ENCODE measurements at regions not wholly inside any gene's neighbourhood (a gene's known extent, or its start where the extent isn't known, plus 50 kb on each side); places are given as distances from the start of the nearest gene placed in this dataset.

DNA sequence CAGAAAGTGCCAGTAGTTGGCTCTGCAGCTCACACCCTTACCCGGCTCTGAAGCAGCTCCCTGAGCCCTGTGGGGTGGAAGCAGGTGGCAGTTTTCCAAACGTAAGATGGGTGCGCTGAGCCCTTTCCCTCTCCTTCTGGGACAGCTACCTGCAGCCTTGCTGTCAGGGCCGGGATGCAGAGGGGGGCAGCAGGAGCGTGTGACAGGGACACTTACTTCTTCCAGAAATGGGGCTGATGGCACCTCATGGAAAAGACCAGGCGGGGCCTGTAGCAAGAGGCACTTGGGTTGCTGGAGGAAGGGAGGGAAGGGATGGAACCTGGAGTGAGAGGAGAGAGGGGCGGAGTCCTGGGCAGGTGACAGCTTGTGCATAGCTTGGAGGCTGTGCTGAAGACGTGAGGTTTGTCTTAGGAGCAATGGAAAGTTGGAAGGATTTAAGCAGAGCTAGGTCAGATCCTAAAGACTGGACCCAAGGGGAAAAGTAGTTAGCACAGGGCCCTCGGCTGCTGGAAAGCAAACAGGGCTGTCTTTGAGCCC is 216.8 kb upstream of the RPL38 start:
- no peak for DNase-seq (ENCODE audit: low read depth)

DNA sequence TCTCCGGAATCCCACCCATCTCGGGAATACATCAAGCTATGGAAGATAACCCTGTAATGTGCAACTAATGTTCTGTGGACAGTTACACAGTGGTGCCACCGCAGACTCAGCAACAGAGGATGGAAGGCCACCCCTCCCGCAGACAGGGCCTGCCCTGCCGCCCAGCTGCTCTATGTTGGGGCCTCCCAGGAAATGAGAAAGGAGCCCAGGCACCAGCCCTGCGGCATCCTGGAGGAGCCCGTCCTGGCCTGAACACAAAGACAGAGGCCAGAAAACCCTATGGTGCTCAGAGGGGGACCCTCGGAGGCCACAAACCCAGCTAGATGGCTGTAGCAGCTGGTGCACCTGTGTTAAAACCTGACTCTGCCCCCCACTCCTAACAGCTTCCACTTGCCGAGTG is 216.1 kb upstream of the RPL38 start:
- DNase-seq (ENCODE audit: low read depth): no peak

DNA sequence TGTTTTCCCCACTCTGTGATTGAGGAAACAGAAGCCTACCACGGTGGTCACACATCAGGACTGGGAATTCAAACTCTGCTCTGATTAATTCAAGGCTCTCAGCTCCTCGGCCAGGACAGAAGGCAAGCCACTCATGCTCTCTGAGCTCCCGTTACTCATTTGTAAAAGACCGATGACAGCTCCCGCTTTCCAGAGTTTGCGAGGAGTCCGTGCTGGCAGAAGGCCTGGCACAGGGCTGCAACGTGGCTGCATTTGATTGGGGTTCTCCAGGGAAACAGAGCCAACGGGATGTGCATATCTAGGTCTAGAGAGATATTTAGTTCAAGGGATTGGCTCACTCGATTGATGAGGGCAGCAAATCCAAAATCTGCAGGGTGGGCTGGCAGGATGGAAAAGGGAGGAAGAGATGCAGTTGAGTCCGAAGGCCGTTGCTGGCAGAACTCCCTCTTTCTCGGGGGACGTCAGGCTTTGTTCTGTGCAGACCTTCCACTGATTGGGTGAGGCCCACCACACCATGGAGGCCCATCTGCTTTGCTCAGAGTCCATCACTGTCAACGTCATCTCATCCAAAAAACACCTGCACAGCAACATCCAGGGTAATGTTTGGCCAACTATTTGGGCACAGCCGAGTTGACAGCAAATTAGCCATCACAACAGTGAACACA is 215.5 kb upstream of the RPL38 start:
- no peak for DNase-seq (ENCODE audit: low read depth)

DNA sequence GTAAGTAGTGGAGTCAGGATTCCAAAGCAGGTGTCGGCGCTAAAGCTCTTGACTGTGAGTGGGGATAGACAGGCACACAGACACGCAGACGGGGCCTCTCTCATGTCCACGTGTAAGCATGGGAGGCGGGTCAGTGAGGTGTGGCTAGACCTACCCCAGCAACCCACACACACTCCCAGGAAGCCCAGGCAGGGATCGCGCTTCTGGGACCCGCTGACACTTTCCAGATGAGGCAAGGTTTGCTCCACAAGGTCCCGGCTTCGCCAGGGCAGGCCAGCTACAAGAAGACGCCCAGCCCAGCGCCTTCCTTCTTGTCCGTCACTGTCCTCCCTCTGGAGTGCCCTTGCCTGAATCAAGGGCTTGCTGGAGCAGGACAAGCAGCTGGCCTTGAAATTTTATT is 213.8 kb upstream of the RPL38 start:
- no peak for DNase-seq (ENCODE audit: low read depth)

DNA sequence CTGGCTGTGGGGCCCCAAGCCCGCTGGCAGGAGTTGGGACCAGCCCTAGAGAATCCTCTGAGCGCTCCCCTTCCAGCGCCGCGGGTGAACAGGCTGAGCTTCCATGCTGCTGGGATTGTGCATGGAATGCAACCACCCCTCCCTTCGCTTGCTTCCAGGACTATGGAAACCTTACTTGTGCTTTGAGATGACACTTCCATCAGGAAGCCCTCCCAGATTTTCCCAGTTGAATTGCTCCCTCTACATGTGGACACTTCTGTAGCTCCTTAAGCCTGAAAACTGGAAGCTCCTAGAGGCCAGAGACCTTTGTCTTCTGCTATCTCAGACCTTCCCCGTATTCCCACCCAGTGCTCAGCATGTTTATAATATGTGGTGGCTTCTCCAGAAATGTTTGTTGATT is 213.2 kb upstream of the RPL38 start:
- no peak for DNase-seq (ENCODE audit: low read depth)

DNA sequence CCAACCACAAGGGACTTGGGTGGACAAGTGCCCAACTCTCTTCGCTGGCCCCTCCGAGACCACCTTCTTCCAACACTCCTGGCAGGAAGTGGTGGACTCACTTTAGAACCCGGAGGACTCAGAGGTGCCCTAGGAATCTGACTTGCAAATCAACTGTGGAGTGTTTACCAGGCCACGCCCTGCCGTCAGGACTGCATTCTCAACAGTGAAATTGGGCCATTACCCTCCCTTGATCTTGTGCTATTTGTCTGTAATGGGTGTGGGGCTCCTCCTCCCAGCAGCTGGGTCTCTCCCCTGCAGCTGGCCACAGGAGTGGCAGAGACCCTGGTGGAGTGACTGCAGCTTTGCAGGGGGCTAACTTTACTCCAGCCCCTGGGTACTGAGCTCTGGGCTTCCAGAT is 212.2 kb upstream of the RPL38 start:
- no peak for DNase-seq (ENCODE audit: low read depth)

DNA sequence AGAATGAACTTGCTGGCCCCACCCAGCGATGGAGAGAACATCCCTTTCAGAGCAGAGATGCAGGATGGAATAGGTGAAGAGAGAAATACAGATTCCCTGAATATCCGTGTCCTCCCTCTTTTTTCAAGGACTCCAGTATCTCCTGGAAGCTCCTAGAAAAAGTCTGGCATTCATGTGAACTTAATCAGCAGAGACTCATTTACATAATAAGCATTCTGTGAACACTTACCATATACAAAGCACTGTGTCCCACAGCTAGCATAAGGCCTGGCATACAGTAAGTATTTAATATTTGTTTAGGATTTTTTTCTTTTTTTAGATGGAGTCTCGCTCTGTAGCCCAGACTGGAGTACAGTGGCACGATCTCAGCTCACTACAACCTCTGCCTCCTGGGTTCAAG is 208.5 kb upstream of the RPL38 start:
- DNase-seq (ENCODE audit: low read depth): no peak

DNA sequence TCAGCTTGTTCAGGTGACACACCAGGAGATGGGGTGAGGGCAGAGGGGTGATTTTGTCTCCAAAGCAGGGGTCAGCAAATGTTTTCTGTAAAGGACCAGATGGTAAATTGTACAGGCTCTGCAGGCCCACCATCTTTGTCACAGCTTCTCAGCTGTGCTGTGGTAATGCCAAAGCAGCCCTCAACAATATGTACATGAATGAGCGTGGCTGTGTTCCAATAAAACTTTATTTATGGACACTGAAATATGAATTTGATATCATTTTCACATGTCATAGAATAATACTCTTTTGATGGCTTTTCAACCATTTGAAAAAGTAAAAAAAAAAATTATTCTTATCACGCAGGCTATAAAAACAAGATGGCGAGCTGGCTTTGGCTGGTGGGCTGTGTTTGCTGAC is 206.4 kb upstream of the RPL38 start:
- DNase-seq (ENCODE audit: low read depth): no peak

DNA sequence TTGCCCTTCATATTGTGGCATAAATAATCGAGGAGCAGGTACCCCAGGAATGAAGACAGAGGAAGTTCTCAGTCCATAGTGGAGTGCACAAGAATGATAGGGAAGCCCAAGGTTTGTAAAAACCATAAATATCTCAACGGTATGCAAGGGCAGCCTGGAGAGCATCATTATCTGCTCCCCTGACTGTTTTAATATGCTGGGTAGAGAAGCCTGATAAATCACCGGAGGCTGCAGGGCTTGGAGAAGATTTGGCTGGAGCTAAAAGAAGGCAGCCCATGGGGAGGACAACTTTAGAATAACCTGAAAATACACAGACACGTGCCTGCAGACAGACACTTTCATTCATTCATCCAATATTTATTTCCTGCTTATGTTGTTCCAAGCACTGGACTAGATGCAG is 205.2 kb upstream of the RPL38 start:
- DNase-seq (ENCODE audit: low read depth): no peak

DNA sequence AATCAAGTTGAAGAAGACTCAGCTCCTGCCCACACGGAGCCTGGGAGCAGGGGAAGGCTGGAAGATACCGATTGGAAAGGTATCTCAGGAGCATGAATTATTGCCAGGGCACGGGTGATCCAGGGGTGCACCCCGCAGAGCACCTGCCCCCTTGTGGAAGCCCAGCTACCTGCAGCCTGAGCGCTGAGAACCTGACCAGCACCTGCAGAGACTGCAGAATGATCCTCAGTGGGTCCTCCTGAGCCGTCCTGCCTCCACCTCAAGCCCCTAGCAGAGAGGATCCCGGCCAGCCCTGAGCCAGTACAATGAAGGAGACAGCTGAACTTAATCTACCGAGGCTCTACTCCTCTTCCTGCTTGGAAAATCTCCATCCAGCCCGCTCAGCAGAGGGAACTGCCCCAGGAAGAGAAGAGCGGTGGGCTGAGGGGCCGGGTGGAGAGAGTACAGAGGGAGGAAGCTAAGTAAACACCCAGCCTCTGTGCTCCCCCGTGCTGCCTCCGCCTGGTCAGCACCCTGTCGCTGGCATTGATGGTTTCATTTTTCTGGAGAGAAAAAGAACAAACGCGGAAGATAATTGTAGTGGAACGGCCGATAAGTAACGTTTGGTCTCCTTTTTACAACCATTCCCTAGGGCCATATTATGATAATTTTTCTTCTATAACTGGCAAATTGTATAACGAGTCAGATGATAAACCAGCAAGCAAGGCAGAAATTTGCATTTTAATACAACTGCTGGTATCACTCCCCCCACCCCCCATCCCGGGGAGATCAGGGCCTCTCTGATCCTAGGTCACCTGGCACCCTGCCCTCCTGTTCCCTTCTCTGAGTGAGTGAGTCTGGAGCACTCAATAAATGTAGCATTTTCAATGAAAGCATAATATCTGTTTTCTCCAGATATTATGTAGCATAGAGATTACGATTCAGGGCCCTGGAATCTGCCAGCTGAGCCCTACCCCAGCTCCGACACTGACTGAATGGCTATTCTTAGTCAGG is 204.5 kb upstream of the RPL38 start:
- peak; percentile 44 for DNase-seq (ENCODE audit: low read depth)

DNA sequence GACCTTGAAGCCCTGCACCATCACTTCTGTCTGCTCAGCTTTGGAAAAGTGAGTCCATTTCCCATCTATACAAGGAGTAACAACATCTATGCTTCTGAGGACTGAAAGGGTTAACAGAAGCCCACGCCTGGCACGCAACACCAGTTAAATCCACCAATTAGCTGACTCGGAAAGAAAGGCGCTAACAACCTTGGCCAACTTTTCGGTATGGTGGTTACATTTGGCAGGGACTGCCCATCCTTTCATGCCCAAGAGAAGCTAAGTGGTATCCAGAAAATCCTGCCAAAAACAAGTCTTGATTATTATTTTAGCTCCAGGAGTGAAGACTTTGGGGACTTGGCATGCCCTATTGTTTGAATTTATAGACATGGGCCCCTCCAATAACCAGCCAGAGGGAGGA is 202.3 kb upstream of the RPL38 start:
- DNase-seq (ENCODE audit: low read depth): no peak

DNA sequence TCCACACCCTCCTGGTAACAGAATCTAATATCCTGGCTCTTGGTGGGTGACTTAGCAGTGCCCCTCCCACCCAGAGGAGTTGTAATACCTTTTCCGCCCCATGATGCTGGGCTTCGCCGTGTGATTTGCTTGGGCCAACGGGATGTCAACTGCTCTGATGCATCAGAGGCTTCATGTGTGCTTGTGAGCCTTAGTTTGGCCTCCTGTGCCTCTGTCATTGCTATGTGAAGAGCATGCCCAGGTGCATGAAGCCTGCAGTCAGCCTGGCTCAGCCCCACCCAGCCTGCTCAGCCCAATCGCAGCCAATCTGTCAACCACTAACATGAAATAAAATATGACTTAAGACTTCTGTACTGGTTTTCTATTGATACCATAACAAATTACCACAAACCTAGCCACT is 201.2 kb upstream of the RPL38 start:
- no peak for DNase-seq (ENCODE audit: low read depth)

DNA sequence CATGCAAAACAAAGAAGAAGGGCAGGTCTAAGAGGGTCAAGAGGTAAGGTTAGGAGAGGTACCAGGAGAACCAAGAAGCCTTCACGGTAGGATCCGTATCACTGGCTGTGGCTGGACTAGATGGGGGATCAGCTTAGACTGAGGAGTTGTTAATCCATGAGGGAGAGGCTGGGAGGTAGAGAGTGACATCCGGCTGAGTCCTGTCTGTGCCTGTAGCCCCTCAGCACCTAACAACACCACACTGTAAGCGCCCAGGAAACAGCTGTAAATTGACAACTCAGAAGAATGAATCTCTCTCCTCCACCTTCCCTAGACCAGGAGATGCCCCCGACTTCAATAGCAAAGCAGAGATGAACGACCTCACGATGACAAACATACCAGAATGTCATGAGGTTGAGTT is 199.4 kb upstream of the RPL38 start:
- no peak for DNase-seq (ENCODE audit: low read depth)

DNA sequence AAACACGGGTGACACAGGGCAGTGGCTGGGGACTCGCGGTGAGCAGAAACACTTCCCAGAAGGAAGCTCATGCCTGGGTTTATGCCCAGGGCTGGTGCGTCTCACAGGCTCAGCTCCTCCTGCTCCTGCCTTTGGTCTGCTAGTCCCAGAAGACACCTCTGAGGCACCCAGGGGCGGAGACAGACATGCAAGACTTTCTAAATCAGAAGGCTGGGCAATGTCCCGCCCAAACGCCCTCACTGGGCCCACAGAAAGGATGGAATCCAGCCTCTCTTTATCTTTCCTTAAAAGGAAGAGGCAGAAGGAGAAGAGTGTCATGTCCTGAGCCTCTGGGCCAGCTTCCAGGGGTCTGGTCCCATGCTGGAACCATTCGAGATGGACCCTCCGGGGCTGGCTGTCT is 197.7 kb upstream of the RPL38 start:
- DNase-seq (ENCODE audit: low read depth): no peak

DNA sequence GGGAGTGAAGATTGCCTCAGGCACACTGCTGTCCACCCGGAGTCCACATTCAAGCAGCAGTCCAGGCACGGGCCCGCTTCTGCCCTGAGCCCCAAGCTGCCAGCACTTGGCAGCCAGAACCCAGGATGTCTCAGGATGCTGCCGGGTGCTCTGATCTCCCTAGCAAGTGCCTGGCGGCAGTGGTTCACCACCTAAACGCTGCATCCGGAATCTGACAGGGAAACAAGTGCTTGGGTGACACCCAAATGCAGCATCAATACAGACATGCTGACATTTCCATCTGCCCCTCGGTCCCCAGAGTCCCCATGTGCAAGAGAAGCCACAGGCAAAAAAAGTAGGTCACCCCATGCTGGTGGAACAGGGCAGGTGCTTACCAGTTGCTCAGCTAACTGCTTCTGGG is 197.1 kb upstream of the RPL38 start:
- no peak for DNase-seq (ENCODE audit: low read depth)

DNA sequence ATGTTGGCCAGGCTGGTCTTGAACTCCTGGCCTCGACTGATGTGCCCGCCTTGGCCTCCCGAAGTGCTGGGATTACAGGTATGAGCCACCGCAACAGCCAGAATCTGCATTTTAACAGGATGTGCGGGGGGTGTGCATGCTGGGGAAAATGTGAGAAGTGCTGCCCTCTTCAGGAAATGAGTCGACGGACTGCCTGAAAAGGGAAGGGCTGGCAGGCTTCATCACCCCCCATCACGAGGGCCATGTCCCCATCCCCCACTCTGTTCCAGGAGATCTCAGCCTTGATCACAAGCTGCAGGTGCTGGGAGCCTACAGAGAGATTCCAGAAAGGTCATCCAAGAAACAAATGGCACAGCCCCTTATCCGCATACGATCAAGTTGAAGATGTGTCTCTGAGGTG is 195.3 kb upstream of the RPL38 start:
- DNase-seq (ENCODE audit: low read depth): peak; percentile 15

DNA sequence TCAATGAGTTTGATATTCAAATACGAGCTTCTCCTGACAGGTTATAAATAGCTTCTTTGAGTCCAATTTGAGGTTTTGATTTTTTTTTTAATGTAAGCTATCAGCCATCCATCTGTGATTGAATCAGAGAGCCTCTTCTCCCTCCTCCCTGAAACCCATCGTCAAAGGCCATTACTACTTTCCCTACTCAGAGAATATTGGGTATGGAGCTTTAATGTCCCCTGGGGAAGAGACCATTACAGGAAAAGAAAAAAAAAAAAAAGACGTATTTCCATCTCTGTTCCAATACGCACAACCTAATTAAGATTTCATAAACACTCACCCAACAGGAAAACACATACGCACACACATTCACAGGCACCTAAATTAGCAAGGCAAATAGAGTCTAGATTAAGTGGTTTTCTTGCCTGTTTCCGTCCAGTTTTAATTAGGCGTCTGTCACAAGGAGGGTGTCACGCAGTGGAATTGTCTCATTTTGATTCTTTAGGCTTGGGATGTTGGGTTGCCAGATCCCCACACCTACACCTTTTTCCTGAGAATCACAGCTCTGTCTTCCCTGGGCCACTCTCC is 194.3 kb upstream of the RPL38 start:
- no peak for DNase-seq (ENCODE audit: low read depth)

DNA sequence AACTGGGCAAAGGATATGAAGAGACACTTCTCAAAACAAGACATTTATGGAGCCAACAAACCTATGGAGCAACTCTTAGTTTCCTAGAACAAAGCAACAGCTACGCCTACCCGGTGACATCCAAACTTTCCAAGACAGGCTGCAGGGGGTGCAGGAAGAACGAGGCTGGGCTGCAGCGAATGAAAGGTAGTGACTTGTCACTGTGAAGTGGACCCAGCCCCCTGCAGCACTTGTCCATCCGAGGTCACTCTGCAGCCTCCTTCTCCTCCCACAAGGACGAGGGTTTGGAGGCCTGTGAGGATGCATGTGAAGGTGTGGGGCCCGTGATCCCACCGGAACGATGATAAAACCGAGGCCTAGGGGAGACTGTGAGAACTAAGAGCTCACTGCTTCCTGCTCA is 192.6 kb upstream of the RPL38 start:
- no peak for DNase-seq (ENCODE audit: low read depth)

DNA sequence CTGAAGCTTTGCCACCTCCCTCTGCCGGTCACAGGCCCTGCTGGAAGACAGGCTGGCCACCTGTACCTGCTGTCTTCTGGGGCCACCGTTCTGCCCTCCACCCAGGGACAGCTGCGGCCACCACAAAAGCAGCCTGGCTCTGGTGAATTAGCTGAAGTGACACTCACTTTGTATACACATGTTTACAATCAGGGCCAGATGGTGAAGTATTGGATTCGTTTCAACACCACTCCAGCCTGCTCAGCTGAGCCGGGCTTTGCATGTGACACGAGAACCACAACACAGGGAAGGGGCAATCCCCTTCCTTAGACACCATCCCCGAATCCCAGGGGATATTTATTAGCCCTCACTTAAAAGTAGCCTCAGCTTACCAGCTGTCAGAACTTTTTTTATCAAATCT is 191.5 kb upstream of the RPL38 start:
- DNase-seq (ENCODE audit: low read depth): no peak

DNA sequence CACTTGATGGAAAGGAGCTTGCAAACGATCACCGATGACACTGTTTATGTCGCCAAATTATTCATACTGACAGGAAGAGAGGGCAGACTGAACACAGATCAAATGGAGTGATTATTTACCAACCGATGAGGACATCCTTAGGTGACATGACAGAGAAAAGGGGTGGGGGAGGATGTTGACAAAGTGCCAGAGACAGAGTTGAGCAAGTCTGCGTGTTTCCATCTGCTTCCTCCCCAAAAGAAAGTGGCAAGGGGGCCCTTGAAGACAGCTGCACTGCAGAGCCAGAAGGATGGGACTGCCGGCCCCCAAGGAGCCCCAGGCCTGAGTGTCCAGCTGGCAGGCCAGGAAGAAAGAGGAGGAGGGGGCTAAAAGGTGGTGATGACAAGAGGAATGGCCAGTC is 191.0 kb upstream of the RPL38 start:
- peak; percentile 15 for DNase-seq (ENCODE audit: low read depth)

DNA sequence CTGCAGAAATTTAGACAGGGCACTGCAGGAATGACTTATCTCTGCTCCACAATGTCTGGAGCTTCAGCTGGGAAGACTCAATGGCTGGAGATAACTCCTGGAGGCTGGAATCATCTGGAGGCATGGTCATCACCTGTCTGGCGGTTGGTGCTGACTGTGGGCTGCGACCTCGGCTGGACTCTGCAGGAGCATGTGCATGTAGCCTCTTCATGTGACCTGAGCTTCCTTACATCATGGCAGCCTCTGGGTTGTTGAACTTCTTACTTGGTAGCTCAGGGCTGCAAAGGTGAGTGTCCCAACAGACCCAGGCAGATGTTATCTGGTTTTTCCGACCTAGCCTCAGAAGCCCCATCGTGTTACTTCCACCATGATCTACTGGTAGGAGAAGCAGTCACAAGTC is 188.2 kb upstream of the RPL38 start:
- DNase-seq (ENCODE audit: low read depth): no peak

DNA sequence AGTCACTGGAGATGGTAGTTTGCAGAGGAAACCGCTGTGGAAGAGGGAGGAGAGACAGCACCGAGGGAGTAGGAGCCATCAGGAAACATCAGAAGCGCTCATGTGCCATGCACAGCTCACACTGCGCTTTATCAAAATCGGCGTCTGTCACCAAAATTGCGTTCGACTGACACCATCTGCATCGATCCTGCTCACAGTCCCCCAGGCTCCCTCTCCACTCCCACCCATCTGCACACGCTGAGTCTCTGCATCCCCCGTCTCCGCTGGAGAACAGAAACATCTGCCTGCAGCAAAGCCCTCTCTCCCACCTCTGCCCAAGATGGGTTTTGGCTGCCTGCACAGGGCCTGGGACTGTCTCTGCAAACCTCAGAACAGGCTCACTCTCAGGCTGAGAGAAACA is 187.5 kb upstream of the RPL38 start:
- DNase-seq (ENCODE audit: low read depth): no peak

DNA sequence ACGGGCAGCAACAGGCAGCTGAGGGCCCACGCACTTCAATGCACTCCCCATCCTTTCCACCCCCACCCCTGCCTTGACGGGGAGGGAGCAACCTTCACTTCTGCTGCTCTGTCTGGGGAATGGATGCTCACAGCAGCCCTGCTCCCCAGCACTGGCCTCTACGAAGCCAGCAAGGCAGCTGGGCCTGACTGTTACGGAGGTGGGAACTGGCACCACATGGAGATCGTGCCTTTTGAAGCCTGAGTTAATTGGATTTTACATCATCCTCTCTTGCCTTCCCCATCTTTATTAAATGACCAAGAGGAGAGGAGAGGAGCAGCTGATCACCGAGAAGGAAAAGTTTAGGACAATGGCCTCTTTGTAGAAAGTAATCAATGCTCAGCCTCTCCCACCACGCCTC is 187.0 kb upstream of the RPL38 start:
- no peak for DNase-seq (ENCODE audit: low read depth)

Data from activated T-cell treated with anti-CD3 and anti-CD28 coated beads for 24 hours (primary cell).